Body of pancreas (tissue), 4 donors: ENCODE measurements at regions not wholly inside any gene's neighbourhood (a gene's known extent, or its start where the extent isn't known, plus 50 kb on each side); places are given as distances from the start of the nearest gene placed in this dataset.

Experiments used
- CTCF ChIP-seq, 7 experiments: fragments of 450-650 bp in 4 of 7; fragments of 200-600 bp in 3 of 7; sonication (generic) in 3 of 7; IDR thresholded peaks; one replicate each; pipeline ENCODE4 v1.5.1; 2016 to 2019; ENCODE audit warnings: antibody characterized with exemption in 7 of 7
- POLR2A ChIP-seq, 3 donors: fragments of 450-650 bp; IDR thresholded peaks; one replicate each; pipeline ENCODE4 v1.6.1; 2016; ENCODE audit warnings: antibody characterized with exemption in 3 of 3, mild to moderate bottlenecking in 2 of 3

GRCh38 chr17:65405563-65405962, 155.9 kb downstream of the AXIN2 start:
- TF ChIP-seq CTCF (IDR thresholded peaks at IDR 0.05) = no peak
- TF ChIP-seq POLR2A (IDR thresholded peaks at IDR 0.05) = no peak
